ENCODE measurements at regions not wholly inside any gene's neighbourhood (a gene's known extent, or its start where the extent isn't known, plus 50 kb on each side); places are given as distances from the start of the nearest gene placed in this dataset.

- ATAC-seq (ENCODE audit: low read depth) (no peak), DNase-seq (ENCODE audit: low spot score) (no peak)
- TF ChIP-seq CTCF (IDR thresholded peaks at IDR 0.05; ENCODE audit: poor library complexity, severe bottlenecking), result no peak
- no peaks in the 10 kb centered on the region for H3K36me3 ChIP-seq (ENCODE audit: low read depth)
- H3K9me3 ChIP-seq (ENCODE audit: severe bottlenecking), result no peaks in the 10 kb centered on the region
- no peak overlapping the region for H3K27ac ChIP-seq (ENCODE audit: poor library complexity, severe bottlenecking)
- no peaks in the 10 kb centered on the region for H3K27me3 ChIP-seq (ENCODE audit: insufficient read depth, poor library complexity, severe bottlenecking)
- H3K4me1 ChIP-seq (ENCODE audit: insufficient read depth, poor library complexity, severe bottlenecking), result peaks cover 2% of the 10 kb centered on the region
- no peak overlapping the region for H3K4me3 ChIP-seq (ENCODE audit: severe bottlenecking)
Observed at GRCh38 chr2:128474962-128475361, 156.3 kb upstream of the HS6ST1 start.

GRCh38 chr2:128475427-128476211 is 157.0 kb upstream of the HS6ST1 start:
- no peak for TF ChIP-seq CTCF (IDR thresholded peaks at IDR 0.05; ENCODE audit: poor library complexity, severe bottlenecking)
- no peaks in the 10 kb centered on the region for H3K36me3 ChIP-seq (ENCODE audit: low read depth)
- ATAC-seq (ENCODE audit: low read depth) (no peak), DNase-seq (ENCODE audit: low spot score) (no peak)
- H3K9me3 ChIP-seq (ENCODE audit: severe bottlenecking), result peaks cover 2% of the 10 kb centered on the region
- peaks cover 3% of the 10 kb centered on the region for H3K4me1 ChIP-seq (ENCODE audit: insufficient read depth, poor library complexity, severe bottlenecking)
- peaks cover 5% of the 10 kb centered on the region for H3K27me3 ChIP-seq (ENCODE audit: insufficient read depth, poor library complexity, severe bottlenecking)
- H3K4me3 ChIP-seq (ENCODE audit: severe bottlenecking), result no peak overlapping the region
- H3K27ac ChIP-seq (ENCODE audit: poor library complexity, severe bottlenecking), result no peak overlapping the region

DNA sequence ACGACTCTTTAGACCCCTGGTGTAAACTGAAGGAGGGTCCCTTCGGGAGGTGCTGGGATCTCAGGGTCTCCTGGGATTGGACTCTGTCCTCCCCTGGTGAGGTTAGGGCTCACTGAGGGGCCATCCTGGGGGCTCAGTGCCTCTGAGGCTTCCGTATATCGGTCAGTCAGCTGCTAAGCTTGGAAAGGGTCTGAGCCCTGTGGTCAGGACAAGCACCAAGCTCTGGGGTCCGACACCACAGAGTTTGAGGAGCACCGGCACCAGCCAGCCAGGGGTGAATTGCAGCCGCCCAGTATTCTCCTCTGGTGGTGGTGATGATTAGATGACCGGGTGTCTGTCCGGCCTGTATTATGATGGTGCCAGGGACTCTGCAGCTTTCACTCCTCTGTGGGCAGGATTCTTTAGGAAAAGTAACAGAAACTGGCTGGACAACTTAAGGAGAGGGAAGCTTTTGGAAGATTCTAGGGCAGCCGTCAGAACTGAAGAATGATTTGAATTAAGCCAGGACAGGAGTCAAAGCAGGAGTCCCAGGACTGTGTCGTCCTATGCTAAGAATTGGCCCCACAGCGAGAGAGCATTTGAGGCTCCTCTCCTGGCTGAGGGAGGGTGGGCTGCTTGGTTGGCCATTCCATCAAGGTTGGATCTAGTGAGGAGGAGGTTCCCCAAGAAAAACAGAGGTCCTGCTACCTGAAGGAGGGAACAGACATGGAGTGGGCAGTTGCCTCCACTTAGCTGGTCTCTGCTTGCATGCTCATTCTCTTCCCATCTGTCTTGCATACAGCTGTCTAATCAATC is 158.6 kb upstream of the HS6ST1 start:
- Histone ChIP-seq H3K9me3 (ENCODE audit: severe bottlenecking) (peaks cover 3% of the 10 kb centered on the region), H3K4me3 (ENCODE audit: severe bottlenecking) (no peak overlapping the region), H3K27ac (ENCODE audit: poor library complexity, severe bottlenecking) (no peak overlapping the region), H3K27me3 (ENCODE audit: insufficient read depth, poor library complexity, severe bottlenecking) (peaks cover 7% of the 10 kb centered on the region), H3K4me1 (ENCODE audit: insufficient read depth, poor library complexity, severe bottlenecking) (peaks cover 3% of the 10 kb centered on the region), H3K36me3 (ENCODE audit: low read depth) (no peaks in the 10 kb centered on the region)
- no peak for DNase-seq (ENCODE audit: low spot score)
- TF ChIP-seq CTCF (IDR thresholded peaks at IDR 0.05; ENCODE audit: poor library complexity, severe bottlenecking), result no peak
- ATAC-seq (ENCODE audit: low read depth), result no peak

DNA sequence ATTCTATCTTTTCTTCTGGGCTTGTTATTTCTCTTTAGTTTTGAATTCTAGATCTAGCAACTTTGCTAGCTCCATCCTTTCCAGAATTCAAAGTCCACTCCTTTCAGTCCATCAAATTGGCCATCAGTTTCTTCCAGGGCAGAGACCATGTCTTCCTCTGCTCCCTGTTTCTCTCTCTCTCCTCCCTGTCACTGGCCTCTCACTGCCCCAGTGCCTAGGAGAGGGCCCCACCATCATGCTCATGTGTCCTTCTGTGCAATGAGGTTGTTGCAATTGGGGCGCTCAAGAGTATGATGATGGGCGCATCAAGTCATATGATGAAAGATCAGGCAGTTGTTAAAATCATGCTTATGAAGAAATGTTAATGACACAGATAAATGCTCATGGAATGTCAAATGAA is 159.2 kb upstream of the HS6ST1 start:
- Histone ChIP-seq H3K27ac (ENCODE audit: poor library complexity, severe bottlenecking) (no peak overlapping the region), H3K36me3 (ENCODE audit: low read depth) (no peaks in the 10 kb centered on the region), H3K4me3 (ENCODE audit: severe bottlenecking) (no peak overlapping the region), H3K27me3 (ENCODE audit: insufficient read depth, poor library complexity, severe bottlenecking) (peaks cover 7% of the 10 kb centered on the region), H3K9me3 (ENCODE audit: severe bottlenecking) (peaks cover 3% of the 10 kb centered on the region), H3K4me1 (ENCODE audit: insufficient read depth, poor library complexity, severe bottlenecking) (peaks cover 3% of the 10 kb centered on the region)
- no peak for TF ChIP-seq CTCF (IDR thresholded peaks at IDR 0.05; ENCODE audit: poor library complexity, severe bottlenecking)
- DNase-seq (ENCODE audit: low spot score) (no peak), ATAC-seq (ENCODE audit: low read depth) (no peak)
